Breast epithelium (tissue), 3 donors: ENCODE measurements at regions not wholly inside any gene's neighbourhood (a gene's known extent, or its start where the extent isn't known, plus 50 kb on each side); places are given as distances from the start of the nearest gene placed in this dataset.

Source experiments
- CTCF ChIP-seq, 3 donors: fragments of 450-650 bp; IDR thresholded peaks; one replicate each; pipeline ENCODE4 v1.5.1; 2016 to 2017; ENCODE audit warnings: antibody characterized with exemption in 3 of 3, mild to moderate bottlenecking in 3 of 3, moderate library complexity in 3 of 3
- POLR2A ChIP-seq: fragments of 450-650 bp; IDR thresholded peaks from one replicate; pipeline ENCODE4 v1.6.1; 2016; ENCODE audit warnings: antibody characterized with exemption, mild to moderate bottlenecking, moderate library complexity
- POLR2AphosphoS5 ChIP-seq, 3 donors: sonication (generic); formaldehyde crosslinking; IDR thresholded peaks; one replicate each; pipeline ENCODE4 v1.6.1; 2017; ENCODE audit warnings: antibody characterized with exemption in 3 of 3

GRCh38 chr17:71033336-71033735, 864.0 kb downstream of the KCNJ2 start:
- TF ChIP-seq CTCF (IDR thresholded peaks at IDR 0.05) (no peak), POLR2AphosphoS5 (IDR thresholded peaks at IDR 0.05) (no peak), POLR2A (no peak)
